Breast epithelium (tissue), 3 donors: ENCODE measurements at regions not wholly inside any gene's neighbourhood (a gene's known extent, or its start where the extent isn't known, plus 50 kb on each side); places are given as distances from the start of the nearest gene placed in this dataset.
"Not testable (repeated sequence)": the region's sequence is repeated elsewhere in the genome, so short reads cannot be mapped to it uniquely, and the experiment has no call there.

Source experiments
- CTCF ChIP-seq, 3 donors: fragments of 450-650 bp; IDR thresholded peaks; one replicate each; pipeline ENCODE4 v1.5.1; 2016 to 2017; ENCODE audit warnings: antibody characterized with exemption in 3 of 3, mild to moderate bottlenecking in 3 of 3, moderate library complexity in 3 of 3
- POLR2A ChIP-seq: fragments of 450-650 bp; IDR thresholded peaks from one replicate; pipeline ENCODE4 v1.6.1; 2016; ENCODE audit warnings: antibody characterized with exemption, mild to moderate bottlenecking, moderate library complexity
- POLR2AphosphoS5 ChIP-seq, 3 donors: sonication (generic); formaldehyde crosslinking; IDR thresholded peaks; one replicate each; pipeline ENCODE4 v1.6.1; 2017; ENCODE audit warnings: antibody characterized with exemption in 3 of 3

- TF ChIP-seq POLR2A; CTCF (IDR thresholded peaks at IDR 0.05); POLR2AphosphoS5 (IDR thresholded peaks at IDR 0.05): not testable (repeated sequence)
These were observed 439.9 kb downstream of the TUBA3C start for GRCh38 chr13:18741696-18742095.
